GM12878 (cell line): ENCODE measurements at regions not wholly inside any gene's neighbourhood (a gene's known extent, or its start where the extent isn't known, plus 50 kb on each side); places are given as distances from the start of the nearest gene placed in this dataset.

Experiments
- ATAC-seq: fragments of 200-7000 bp; cut with Tn5 transposase; 3 replicates; pipeline ENCODE4 v1.9.1; 2020; ENCODE audit warnings: mild to moderate bottlenecking, moderate library complexity
- BruUV-seq: library from RNA; stranded (reverse); fragments of 400-500 nt; replicated peaks from 2 replicates; lab custom pipeline; 2021; lab: Mats Ljungman, UMichigan
- CTCF ChIA-PET: fragments of 300-600 bp; sonication (Branson Sonifier 250); formaldehyde crosslinking; extraction: SDS; loops from one replicate; lab custom pipeline; 2021; ENCODE audit warnings: inconsistent platforms; lab: Yijun Ruan, JAX
- POLR2A ChIA-PET: fragments of 350-600 bp; formaldehyde crosslinking; extraction: SDS; loops from one replicate; lab custom pipeline; 2021; ENCODE audit warnings: inconsistent platforms; lab: Charles Lee
- RAD21 ChIA-PET: fragments of 300-600 bp; sonication (Branson Sonifier 250); formaldehyde crosslinking; loops from one replicate; lab custom pipeline; 2023; ENCODE audit warnings: antibody characterized with exemption; ENCODE audit not compliant: unreplicated experiment; lab: Charles Lee
- SMC1A ChIA-PET: fragments of 300-600 bp; sonication (Branson Sonifier 250); formaldehyde crosslinking; loops from one replicate; lab custom pipeline; 2023; ENCODE audit not compliant: unreplicated experiment, uncharacterized antibody; lab: Charles Lee
- DNase-seq: peaks from one replicate; pipeline ENCODE4 v3.0.0-alpha.2; 2011; ENCODE audit warnings: low read depth, low spot score
- FAIRE-seq: peaks from 3 replicates; lab custom pipeline; 2011; peaks lifted over from hg19 to GRCh38; lab: Jason Lieb, UNC
- H2AFZ ChIP-seq: 2 replicates; pipeline ENCODE4 v1.6.0; 2011; ENCODE audit warnings: low read depth, low read length, control low read depth; ENCODE audit not compliant: control insufficient read depth
- H3K27ac ChIP-seq: 2 replicates; pipeline ENCODE4 v1.5.1; 2011; ENCODE audit warnings: control low read depth; ENCODE audit not compliant: control insufficient read depth, insufficient read depth
- H3K27me3 ChIP-seq, 2 experiments: replicated peaks in 1 of 2; 2 replicates each; pipeline versions ENCODE4 v1.6.0 to v1.6.1; 2011; ENCODE audit warnings: low read length in 1 of 2; ENCODE audit not compliant: control insufficient read depth in 2 of 2, insufficient read depth in 2 of 2
- H3K36me3 ChIP-seq, 2 experiments: 2 replicates each; pipeline ENCODE4 v1.5.1; 2011; ENCODE audit warnings: low read length in 1 of 2; ENCODE audit not compliant: control insufficient read depth in 2 of 2, insufficient read depth in 2 of 2
- H3K4me1 ChIP-seq: 2 replicates; pipeline ENCODE4 v1.6.1; 2011; ENCODE audit warnings: mild to moderate bottlenecking, low read length, moderate library complexity, mixed read lengths; ENCODE audit not compliant: control insufficient read depth, insufficient read depth
- H3K4me2 ChIP-seq: 2 replicates; pipeline ENCODE4 v1.6.0; 2011; ENCODE audit warnings: control low read depth; ENCODE audit not compliant: control insufficient read depth, insufficient read depth
- H3K4me3 ChIP-seq: fragments of 200-600 bp; sonication (generic); 2 replicates; pipeline ENCODE4 v1.5.1; 2016
- H3K79me2 ChIP-seq: 2 replicates; pipeline ENCODE4 v1.6.0; 2011; ENCODE audit warnings: low read length; ENCODE audit not compliant: control insufficient read depth, insufficient read depth
- H3K9ac ChIP-seq: 2 replicates; pipeline ENCODE4 v1.8.0; 2011; ENCODE audit warnings: low read length, control low read depth, mixed read lengths; ENCODE audit not compliant: control insufficient read depth, insufficient read depth
- H3K9me3 ChIP-seq: replicated peaks from 3 replicates; pipeline ENCODE4 v1.5.1; 2011; ENCODE audit warnings: mild to moderate bottlenecking, low read length; ENCODE audit not compliant: control insufficient read depth, insufficient read depth
- H4K20me1 ChIP-seq: 2 replicates; pipeline ENCODE4 v1.6.0; 2011; ENCODE audit not compliant: control insufficient read depth, insufficient read depth
- CBFB ChIP-seq: IDR thresholded peaks from 2 replicates; pipeline ENCODE4 v1.6.1; 2016; ENCODE audit warnings: antibody characterized with exemption, low read depth
- IKZF2 ChIP-seq, 2 experiments: fragments of 450-650 bp; IDR thresholded peaks; 2 replicates each; pipeline ENCODE4 v1.6.1; 2017; ENCODE audit warnings: mild to moderate bottlenecking in 2 of 2, moderate library complexity in 2 of 2
- JUNB ChIP-seq: IDR thresholded peaks from 2 replicates; pipeline ENCODE4 v1.6.1; 2016; ENCODE audit warnings: antibody characterized with exemption, mild to moderate bottlenecking
- MTA2 ChIP-seq: fragments of 450-650 bp; IDR thresholded peaks from 2 replicates; pipeline ENCODE4 v1.6.1; 2016; ENCODE audit warnings: low read depth, mild to moderate bottlenecking, moderate library complexity
- PML ChIP-seq: IDR thresholded peaks from 2 replicates; pipeline ENCODE4 v1.6.1; 2012; ENCODE audit warnings: low read length, inconsistent platforms
- SMC3 ChIP-seq: IDR thresholded peaks from 2 replicates; pipeline ENCODE4 v1.6.1; 2011; ENCODE audit warnings: low read length, improper control_type of control experiment, borderline replicate concordance
- WGBS: methylation state at CpG from one replicate; pipeline ENCODE4 v1.1.6; 2016; ENCODE audit warnings: low lambda C conversion rate; ENCODE audit not compliant: insufficient replicate concordance, insufficient coverage; ENCODE audit errors: missing lambda C conversion rate; 5-methylcytosine and 5-hydroxymethylcytosine counted together
- in situ Hi-C: fragments of 300-500 bp; cut with MboI; formaldehyde crosslinking; loops from 9 replicates; pipeline ENCODE4 v1.14.3; 2018; ENCODE audit warnings: mixed read lengths
- intact Hi-C: fragments of 100-400 bp; cut with micrococcal nuclease; formaldehyde crosslinking; loops from one replicate; pipeline ENCODE4 v1.14.2; 2022; ENCODE audit not compliant: unreplicated experiment
- TF ChIP-seq, protein P1 (sequence below): fragments of 450-650 bp; IDR thresholded peaks from 2 replicates; pipeline ENCODE4 v1.6.1; 2017; ENCODE audit warnings: mild to moderate bottlenecking

DNA sequence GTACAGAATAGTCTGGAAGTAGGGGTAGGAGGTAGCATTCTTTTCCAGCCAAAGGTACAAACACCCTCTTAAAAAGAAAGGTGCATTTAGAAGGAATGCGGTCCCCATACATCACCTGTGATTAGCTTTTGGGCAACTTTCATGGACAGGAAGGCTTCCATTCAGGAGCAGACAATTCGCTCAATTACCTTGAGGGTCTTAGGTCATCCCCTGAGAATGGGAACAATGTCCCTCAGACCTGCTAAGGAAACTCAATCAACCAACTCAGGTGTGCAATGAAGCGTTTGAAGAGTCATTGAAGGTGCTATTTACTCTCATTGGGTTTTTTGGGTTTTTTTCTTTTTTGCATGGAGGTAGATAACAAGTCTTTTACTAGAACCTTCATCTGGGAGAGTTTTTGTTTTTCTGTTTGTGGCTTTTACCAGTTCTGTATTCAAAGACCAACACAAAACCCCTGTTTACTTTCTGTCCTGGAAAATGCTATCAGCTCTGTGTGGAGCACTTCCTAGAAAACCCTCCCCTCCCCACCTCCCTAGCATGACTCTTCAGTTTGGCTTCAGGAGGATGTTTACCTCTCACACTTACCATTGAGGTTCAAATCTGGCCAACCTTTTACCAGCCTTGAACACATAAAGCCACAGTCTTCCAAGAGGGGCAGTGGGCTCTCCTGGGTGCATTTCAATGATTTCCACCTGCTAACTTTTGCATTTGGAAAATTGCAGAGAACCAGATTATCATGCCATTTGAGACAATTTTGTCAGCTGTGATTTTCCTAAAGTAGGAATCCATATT is 271.2 kb upstream of the PRDM1 start:
- Histone ChIP-seq H3K27ac (no peak overlapping the region), H3K27me3 (no peaks in the 10 kb centered on the region), H3K4me2 (no peak overlapping the region), H3K9me3 (no peaks in the 10 kb centered on the region), H3K36me3 (no peaks in the 10 kb centered on the region), H3K4me1 (no peaks in the 10 kb centered on the region), H3K9ac (no peak overlapping the region), H3K4me3 (no peak overlapping the region), H2AFZ (no peak overlapping the region), H3K79me2 (no peaks in the 10 kb centered on the region), H4K20me1 (no peaks in the 10 kb centered on the region)
- ATAC-seq (no peak), FAIRE-seq (no peak), DNase-seq (no peak)
- ChIA-PET RAD21 (interaction anchor here (1.2 kb wide), 1 partner anchor 385 kb away, joined by 3 read pairs; no protein-coding TSS in a partner anchor), POLR2A (no interaction called here), SMC1A (interaction anchor here (0.6 to 1.3 kb wide), 2 partner anchors 126 to 311 kb away, joined by 3 read pairs; no protein-coding TSS in a partner anchor), CTCF (no interaction called here)
- in situ Hi-C loops (no loop called here), intact Hi-C loops (no loop called here)
- WGBS, result 60% methylated on average over 3 of the region's 3 CpGs
- BruUV-seq, result no TSS peak
- TF ChIP-seq CBFB (no peak), IKZF2 (IDR thresholded peaks at IDR 0.05) (no peak), PML (no peak), JUNB (no peak), MTA2 (no peak), SMC3 (no peak)
- TF ChIP-seq, protein P1, sequence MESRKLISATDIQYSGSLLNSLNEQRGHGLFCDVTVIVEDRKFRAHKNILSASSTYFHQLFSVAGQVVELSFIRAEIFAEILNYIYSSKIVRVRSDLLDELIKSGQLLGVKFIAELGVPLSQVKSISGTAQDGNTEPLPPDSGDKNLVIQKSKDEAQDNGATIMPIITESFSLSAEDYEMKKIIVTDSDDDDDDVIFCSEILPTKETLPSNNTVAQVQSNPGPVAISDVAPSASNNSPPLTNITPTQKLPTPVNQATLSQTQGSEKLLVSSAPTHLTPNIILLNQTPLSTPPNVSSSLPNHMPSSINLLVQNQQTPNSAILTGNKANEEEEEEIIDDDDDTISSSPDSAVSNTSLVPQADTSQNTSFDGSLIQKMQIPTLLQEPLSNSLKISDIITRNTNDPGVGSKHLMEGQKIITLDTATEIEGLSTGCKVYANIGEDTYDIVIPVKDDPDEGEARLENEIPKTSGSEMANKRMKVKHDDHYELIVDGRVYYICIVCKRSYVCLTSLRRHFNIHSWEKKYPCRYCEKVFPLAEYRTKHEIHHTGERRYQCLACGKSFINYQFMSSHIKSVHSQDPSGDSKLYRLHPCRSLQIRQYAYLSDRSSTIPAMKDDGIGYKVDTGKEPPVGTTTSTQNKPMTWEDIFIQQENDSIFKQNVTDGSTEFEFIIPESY, result no peak
